ENCODE measurements at regions not wholly inside any gene's neighbourhood (a gene's known extent, or its start where the extent isn't known, plus 50 kb on each side); places are given as distances from the start of the nearest gene placed in this dataset.

- H3K4me3 ChIP-seq: no peak overlapping the region
- no peaks in the 10 kb centered on the region for H3K9me3 ChIP-seq (ENCODE audit: low read depth)
- H3F3A ChIP-seq (ENCODE audit: low read depth): no peaks in the 10 kb centered on the region
- H3K9ac ChIP-seq: no peak overlapping the region
- no peaks in the 10 kb centered on the region for H3K27me3 ChIP-seq
- peaks cover 3% of the 10 kb centered on the region for H3K27me3 Mint-ChIP-seq (ENCODE audit: insufficient read depth, low read depth)
- H4K20me1 ChIP-seq (ENCODE audit: low read depth): no peaks in the 10 kb centered on the region
- no peak overlapping the region for H2AFZ ChIP-seq (replicated peaks)
- no peaks in the 10 kb centered on the region for H3K36me3 Mint-ChIP-seq
- no peak for TF ChIP-seq EZH2 (IDR thresholded peaks at IDR 0.05)
- TF ChIP-seq CTCF (IDR thresholded peaks at IDR 0.05): no peak
- no peak for TF ChIP-seq EZH2phosphoT487 (IDR thresholded peaks at IDR 0.05)
- no peaks in the 10 kb centered on the region for H3K9me3 Mint-ChIP-seq
- no peaks in the 10 kb centered on the region for H3K79me2 ChIP-seq (ENCODE audit: low read depth)
- no peaks in the 10 kb centered on the region for H3K4me1 ChIP-seq
- no peak overlapping the region for H3K4me3 Mint-ChIP-seq
- no peak overlapping the region for H3K27ac ChIP-seq
- DNase-seq (ENCODE audit: low spot score): no peak
- H3K4me2 ChIP-seq: no peak overlapping the region
- H3K4me1 Mint-ChIP-seq: no peaks in the 10 kb centered on the region
- H3K27ac Mint-ChIP-seq: no peak overlapping the region
- H3K36me3 ChIP-seq: no peaks in the 10 kb centered on the region
Measured at GRCh38 chr11:80469871-80470270, 1029.0 kb upstream of the TENM4 start.

GRCh38 chr11:80466570-80466969, 1025.7 kb upstream of the TENM4 start:
- Mint-ChIP-seq H3K9me3 (no peaks in the 10 kb centered on the region), H3K27ac (no peak overlapping the region), H3K4me1 (no peaks in the 10 kb centered on the region), H3K36me3 (no peaks in the 10 kb centered on the region), H3K4me3 (no peak overlapping the region), H3K27me3 (ENCODE audit: insufficient read depth, low read depth) (peaks cover 7% of the 10 kb centered on the region)
- H2AFZ ChIP-seq (replicated peaks): no peak overlapping the region
- H3F3A ChIP-seq (ENCODE audit: low read depth): no peaks in the 10 kb centered on the region
- no peak overlapping the region for H3K9ac ChIP-seq
- no peaks in the 10 kb centered on the region for H3K79me2 ChIP-seq (ENCODE audit: low read depth)
- no peaks in the 10 kb centered on the region for H3K36me3 ChIP-seq
- H3K27me3 ChIP-seq: no peaks in the 10 kb centered on the region
- no peaks in the 10 kb centered on the region for H3K9me3 ChIP-seq (ENCODE audit: low read depth)
- H3K27ac ChIP-seq: no peak overlapping the region
- no peak overlapping the region for H3K4me2 ChIP-seq
- DNase-seq (ENCODE audit: low spot score): no peak
- no peak overlapping the region for H3K4me3 ChIP-seq
- TF ChIP-seq CTCF (IDR thresholded peaks at IDR 0.05): no peak
- TF ChIP-seq EZH2 (IDR thresholded peaks at IDR 0.05): no peak
- TF ChIP-seq EZH2phosphoT487 (IDR thresholded peaks at IDR 0.05): no peak
- H3K4me1 ChIP-seq: no peaks in the 10 kb centered on the region
- H4K20me1 ChIP-seq (ENCODE audit: low read depth): no peaks in the 10 kb centered on the region

GRCh38 chr11:80462211-80462610, 1021.4 kb upstream of the TENM4 start:
- Histone ChIP-seq H3K36me3 (no peaks in the 10 kb centered on the region), H2AFZ (replicated peaks) (no peak overlapping the region), H3K4me3 (no peak overlapping the region), H3K9me3 (ENCODE audit: low read depth) (no peaks in the 10 kb centered on the region), H3F3A (ENCODE audit: low read depth) (no peaks in the 10 kb centered on the region), H4K20me1 (ENCODE audit: low read depth) (no peaks in the 10 kb centered on the region), H3K27ac (no peak overlapping the region), H3K9ac (no peak overlapping the region), H3K27me3 (no peaks in the 10 kb centered on the region), H3K4me2 (no peak overlapping the region), H3K79me2 (ENCODE audit: low read depth) (no peaks in the 10 kb centered on the region), H3K4me1 (no peaks in the 10 kb centered on the region)
- Mint-ChIP-seq H3K9me3 (no peaks in the 10 kb centered on the region), H3K36me3 (no peaks in the 10 kb centered on the region), H3K27ac (no peak overlapping the region), H3K4me3 (no peak overlapping the region), H3K27me3 (ENCODE audit: insufficient read depth, low read depth) (peaks cover 9% of the 10 kb centered on the region), H3K4me1 (peaks cover 9% of the 10 kb centered on the region)
- no peak for DNase-seq (ENCODE audit: low spot score)
- no peak for TF ChIP-seq EZH2 (IDR thresholded peaks at IDR 0.05)
- TF ChIP-seq CTCF (IDR thresholded peaks at IDR 0.05): no peak
- no peak for TF ChIP-seq EZH2phosphoT487 (IDR thresholded peaks at IDR 0.05)

DNA sequence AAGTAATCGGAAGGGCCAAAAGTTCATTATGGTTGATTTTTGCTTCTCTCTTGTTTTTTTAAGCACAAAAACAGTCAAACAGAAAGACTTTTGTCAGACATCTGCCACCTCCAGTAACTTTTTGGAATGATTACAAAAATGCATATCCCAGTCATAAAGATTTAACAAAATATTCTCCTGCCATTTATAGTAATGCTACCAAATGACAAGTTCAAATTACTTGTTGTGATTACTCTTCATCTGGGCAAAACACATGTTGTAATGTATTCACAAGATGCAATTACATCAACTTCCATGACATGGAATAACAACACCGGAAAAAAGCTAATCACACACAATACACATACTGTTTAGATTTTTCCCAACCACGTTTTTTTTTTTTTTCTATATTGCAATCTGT, 1017.5 kb upstream of the TENM4 start:
- H3K27me3 Mint-ChIP-seq (ENCODE audit: insufficient read depth, low read depth): peaks cover 2% of the 10 kb centered on the region
- Histone ChIP-seq H3K9ac (no peak overlapping the region), H3K36me3 (no peaks in the 10 kb centered on the region), H4K20me1 (ENCODE audit: low read depth) (no peaks in the 10 kb centered on the region), H2AFZ (replicated peaks) (no peak overlapping the region), H3K27me3 (no peaks in the 10 kb centered on the region), H3F3A (ENCODE audit: low read depth) (no peaks in the 10 kb centered on the region), H3K27ac (no peak overlapping the region), H3K4me3 (no peak overlapping the region), H3K4me2 (no peak overlapping the region), H3K9me3 (ENCODE audit: low read depth) (no peaks in the 10 kb centered on the region), H3K79me2 (ENCODE audit: low read depth) (no peaks in the 10 kb centered on the region), H3K4me1 (no peaks in the 10 kb centered on the region)
- peaks cover 12% of the 10 kb centered on the region for H3K4me1 Mint-ChIP-seq
- no peak for DNase-seq (ENCODE audit: low spot score)
- H3K27ac Mint-ChIP-seq: peak overlapping the region; percentile 47
- H3K4me3 Mint-ChIP-seq: no peak overlapping the region
- no peaks in the 10 kb centered on the region for H3K36me3 Mint-ChIP-seq
- TF ChIP-seq CTCF (IDR thresholded peaks at IDR 0.05) (no peak), EZH2phosphoT487 (IDR thresholded peaks at IDR 0.05) (no peak), EZH2 (IDR thresholded peaks at IDR 0.05) (no peak)
- H3K9me3 Mint-ChIP-seq: no peaks in the 10 kb centered on the region

Measured in neural progenitor cell (in vitro differentiated cells).